ENCODE measurements at regions not wholly inside any gene's neighbourhood (a gene's known extent, or its start where the extent isn't known, plus 50 kb on each side); places are given as distances from the start of the nearest gene placed in this dataset.

DNA sequence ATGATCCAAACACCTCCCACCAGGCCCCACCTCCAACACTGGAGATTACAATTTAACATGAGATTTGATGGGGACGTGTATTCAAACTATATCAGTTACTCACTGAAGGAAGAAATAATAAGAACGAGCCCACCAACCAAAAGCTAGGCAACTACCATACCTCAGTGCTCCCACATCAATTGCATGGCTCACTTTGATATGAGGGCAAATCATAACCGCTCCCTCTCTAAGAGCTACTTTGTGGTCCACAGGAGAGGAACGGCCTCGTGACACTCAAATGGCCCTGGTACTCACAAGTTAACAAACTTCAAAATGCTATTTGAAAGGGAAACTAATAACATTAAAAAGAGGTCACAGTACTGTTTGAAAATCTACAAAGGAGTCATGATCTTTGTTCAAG is 170.7 kb upstream of the SLC7A11 start:
- TF ChIP-seq POLR2AphosphoS5 (IDR thresholded peaks at IDR 0.05; ENCODE audit: low read depth, low read length), result no peak
- no peak for TF ChIP-seq FOXP2 (optimal IDR thresholded peaks at IDR 0.05; ENCODE audit: borderline replicate concordance, extremely low read depth, extremely low read length, insufficient read depth)

Measured in PFSK-1 (cell line).